Ramos (cell line): ENCODE measurements at regions not wholly inside any gene's neighbourhood (a gene's known extent, or its start where the extent isn't known, plus 50 kb on each side); places are given as distances from the start of the nearest gene placed in this dataset.
"Not testable (repeated sequence)": the region's sequence is repeated elsewhere in the genome, so short reads cannot be mapped to it uniquely, and the experiment has no call there.

Experiments used
- in situ Hi-C: fragments of 300-500 bp; cut with MboI; formaldehyde crosslinking; loops from one replicate; pipeline ENCODE4 v1.14.3; 2022; ENCODE audit warnings: low sequenced_read_pairs; ENCODE audit not compliant: unreplicated experiment

DNA sequence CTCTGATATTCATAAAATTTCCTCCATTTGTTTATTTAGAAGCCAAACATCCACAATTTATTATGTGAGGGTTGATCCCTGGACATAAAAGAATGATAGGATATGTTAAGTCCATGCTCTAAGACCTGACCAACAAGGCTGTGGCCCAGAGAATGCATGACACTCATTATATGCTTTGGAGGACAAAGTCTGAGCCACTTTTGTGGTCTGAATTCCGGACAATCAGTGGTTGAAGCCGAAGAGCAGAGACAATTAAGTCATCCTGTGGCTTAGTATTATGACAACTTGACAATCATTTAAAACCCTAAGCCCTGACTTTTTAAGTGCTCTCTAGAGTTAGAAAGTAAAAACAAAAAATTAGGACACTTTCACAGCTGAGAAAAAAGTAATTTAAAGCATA, 483.3 kb downstream of the PLCL1 start:
- in situ Hi-C loops, result loop anchor here (25.0 kb wide), 1 partner anchor 475 kb away; the partner anchor contains the start of gene PLCL1

DNA sequence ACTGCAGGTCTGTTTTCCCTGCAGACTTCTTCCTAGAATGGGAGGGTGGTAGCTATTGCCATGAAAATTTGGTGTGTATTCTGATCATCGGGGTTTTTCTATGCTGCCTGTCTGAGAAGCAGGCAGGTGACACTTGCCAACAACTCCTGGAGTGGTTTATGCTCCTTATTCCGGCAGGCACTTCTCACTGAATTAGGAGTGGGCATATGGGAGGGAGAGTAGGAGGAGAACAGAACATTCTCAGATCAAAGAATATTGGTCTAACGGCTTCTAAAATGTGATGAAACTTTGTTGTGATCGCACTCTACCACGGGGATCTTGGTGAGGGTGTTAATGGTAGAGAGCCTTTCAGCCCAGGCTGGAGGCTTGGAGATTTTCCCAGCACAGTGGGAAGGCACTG, 480.8 kb downstream of the PLCL1 start:
- in situ Hi-C loops, result loop anchor here (25.0 kb wide), 1 partner anchor 473 kb away; the partner anchor contains the start of gene PLCL1

DNA sequence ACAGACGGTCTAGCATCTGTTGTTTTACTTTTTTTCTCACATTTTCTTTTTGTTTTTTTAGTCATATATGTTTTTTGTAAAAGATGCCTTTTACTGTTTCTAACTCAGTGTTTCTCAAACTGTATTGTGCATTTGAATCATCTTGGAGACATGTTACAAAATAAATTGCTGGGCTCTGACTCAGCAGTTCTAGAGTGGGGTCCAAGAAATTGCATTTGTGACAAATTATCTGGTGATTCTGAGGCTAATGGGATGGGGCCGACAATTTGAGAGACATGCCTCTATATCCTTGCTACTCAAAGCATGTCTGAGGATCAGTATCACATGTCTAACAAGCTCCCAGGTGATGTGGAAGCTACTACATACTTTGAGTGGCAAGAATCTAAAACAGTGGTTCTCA, 478.8 kb downstream of the PLCL1 start:
- in situ Hi-C loops, result loop anchor here (25.0 kb wide), 1 partner anchor 471 kb away; the partner anchor contains the start of gene PLCL1

GRCh38 chr2:198282061-198282460, 477.7 kb downstream of the PLCL1 start:
- in situ Hi-C loops, result loop anchor here (25.0 kb wide), 1 partner anchor 470 kb away; the partner anchor contains the start of gene PLCL1

DNA sequence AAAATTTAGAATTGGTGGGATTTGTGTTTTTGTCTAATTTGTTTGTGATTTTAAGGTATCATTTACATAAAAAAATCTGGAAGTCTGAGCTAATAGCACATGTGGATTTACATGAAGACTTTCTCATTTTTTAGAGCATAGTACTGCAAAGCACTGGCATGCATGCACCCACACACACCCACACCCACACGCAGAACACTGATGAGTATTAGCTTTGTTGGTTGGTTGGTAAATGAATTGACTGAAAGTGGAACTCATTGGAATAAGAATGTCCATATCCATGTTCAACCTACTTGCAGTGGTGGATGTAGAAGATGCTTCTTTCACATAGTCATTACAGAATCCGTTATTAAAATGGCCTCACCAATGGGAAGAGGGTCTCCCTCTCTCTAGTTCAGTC, 475.8 kb downstream of the PLCL1 start:
- in situ Hi-C loops, result loop anchor here (25.0 kb wide), 1 partner anchor 468 kb away; the partner anchor contains the start of gene PLCL1

DNA sequence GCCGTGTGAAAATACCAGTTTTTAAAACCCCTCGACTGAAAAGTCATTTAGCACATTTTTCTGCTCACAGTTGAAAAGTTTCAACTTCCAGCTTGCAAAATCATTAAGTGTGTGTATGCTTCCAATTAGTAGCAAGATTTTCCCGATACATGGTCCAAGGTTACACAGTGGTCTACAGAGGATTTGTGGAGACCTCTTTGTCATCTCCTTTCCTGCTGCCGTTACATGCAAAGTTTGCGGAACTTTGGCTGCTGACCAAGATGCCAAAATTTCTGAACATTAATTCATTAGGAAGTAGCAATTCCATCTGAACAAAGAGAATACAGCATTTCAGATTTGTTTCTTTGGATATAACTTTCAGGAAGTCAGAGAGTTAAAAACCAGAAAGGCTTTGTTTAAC, 474.6 kb downstream of the PLCL1 start:
- in situ Hi-C loops, result loop anchor here (25.0 kb wide), 1 partner anchor 467 kb away; the partner anchor contains the start of gene PLCL1

DNA sequence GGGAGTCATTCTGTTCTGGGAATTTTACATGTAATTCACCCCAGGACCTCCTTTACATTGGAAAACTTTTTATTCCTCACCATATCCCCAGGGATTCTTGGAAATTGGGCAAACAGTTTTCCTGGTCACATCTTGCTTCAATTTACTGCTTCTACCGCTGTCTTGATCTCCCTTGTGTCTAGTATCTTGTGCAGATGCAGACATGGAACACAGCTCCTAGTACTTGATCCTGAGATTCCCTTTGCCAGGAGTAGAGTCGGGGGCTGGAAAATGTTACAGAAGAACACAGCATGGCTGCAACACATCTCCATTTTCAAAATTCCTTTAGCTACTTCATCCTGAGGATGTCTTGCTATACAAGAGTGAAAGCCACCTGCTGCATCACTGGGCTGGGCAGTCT, 472.8 kb downstream of the PLCL1 start:
- in situ Hi-C loops, result loop anchor here (25.0 kb wide), 1 partner anchor 465 kb away; the partner anchor contains the start of gene PLCL1

DNA sequence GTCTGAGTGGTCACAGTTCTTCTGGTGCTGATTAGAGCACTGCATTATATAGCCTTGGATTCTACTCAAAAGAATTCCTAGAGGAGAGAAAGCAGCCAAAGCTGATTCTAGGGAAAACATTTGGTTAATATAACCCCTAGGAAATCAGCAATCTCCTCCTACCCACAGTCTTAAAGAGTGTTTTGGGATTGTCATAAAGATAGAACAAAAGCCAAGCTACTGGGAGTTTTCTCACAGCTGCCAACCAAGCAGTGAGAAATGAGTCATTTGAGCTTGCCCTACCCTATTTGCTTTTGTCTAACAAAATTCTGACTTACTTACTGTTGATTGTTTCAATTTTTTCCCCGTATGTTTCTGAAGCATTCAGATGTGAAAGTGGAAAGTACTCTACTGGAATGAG, 469.3 kb downstream of the PLCL1 start:
- in situ Hi-C loops, result no loop called here

DNA sequence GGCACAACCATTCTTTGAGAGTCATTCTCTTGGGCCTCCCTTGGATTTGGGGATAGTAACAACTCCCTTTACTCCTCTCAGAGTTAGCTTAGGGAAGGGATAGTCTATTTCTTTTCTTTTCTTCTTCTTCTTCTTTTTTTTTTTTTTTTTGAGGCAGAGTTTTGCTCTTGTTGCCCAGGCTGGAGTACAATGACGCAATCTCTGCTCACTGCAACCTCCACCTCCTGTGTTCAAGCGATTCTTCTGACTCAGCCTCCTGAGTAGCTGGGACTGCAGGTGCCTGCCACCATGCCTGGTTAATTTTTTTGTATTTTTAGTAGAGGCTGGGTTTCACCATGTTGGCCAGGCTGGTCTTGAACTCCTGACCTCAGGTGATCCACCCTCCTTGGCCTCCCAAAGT, 465.8 kb downstream of the PLCL1 start:
- in situ Hi-C loops, result not testable (repeated sequence)

DNA sequence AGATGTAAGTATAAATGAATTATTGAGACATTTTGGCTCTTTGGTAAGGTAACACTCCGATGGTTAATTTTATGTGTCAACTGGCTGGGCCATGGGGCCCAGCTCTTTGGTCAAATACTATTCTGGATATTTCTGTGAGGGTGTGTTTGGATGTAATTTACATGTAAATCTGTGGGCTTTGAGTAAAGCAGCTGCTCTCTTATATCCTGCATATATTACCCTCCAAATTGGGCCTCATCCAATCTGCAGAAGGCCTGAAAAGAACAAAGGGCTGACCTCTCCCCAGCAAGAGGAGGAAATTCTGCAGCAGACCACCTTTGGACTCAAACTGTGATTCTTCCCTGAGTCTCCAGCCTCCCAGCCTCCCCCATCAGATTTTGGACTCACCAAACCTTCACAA, 464.1 kb downstream of the PLCL1 start:
- in situ Hi-C loops, result no loop called here

DNA sequence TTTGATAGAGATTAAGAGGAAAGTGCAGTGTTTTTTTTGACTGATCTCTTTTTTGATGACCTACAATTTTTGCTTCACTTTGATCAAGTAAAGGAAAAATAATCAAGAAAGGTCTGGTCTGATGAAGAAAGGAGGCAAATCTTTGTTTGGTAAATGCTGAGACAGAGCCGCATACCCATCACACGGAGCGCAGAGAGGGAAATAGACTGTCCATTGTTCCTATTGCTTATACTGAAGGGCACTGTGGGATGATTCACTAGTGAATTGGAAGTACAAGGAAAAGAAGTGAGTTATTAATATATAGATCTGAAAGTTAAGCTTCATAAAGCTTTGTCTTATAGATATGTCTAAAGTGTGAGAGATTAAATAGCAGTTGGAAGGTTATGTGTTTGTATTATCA, 455.1 kb downstream of the PLCL1 start:
- in situ Hi-C loops, result no loop called here

- in situ Hi-C loops, result no loop called here
Measured at GRCh38 chr2:198254536-198255090, 450.2 kb downstream of the PLCL1 start.

- in situ Hi-C loops, result no loop called here
Measured at GRCh38 chr2:198253995-198254394, 449.6 kb downstream of the PLCL1 start.

DNA sequence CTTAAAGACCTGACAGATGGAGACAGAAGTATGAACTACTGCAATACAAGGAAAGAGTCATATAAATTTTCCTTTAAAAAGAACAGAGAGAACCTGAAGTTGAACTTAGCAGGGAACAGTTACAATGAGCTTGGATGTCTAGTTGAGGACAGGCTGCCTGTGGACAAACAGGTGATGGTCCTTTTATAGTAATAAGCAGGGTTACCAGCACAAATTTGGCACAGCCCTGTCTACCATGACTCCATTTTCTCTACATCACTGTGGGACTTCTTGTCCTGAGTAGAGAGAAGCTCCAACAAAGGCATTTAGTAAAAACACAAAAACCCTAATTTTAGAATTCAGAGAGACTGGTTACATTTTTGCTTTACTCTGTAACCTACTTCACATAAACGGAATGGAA, 448.1 kb downstream of the PLCL1 start:
- in situ Hi-C loops, result no loop called here

DNA sequence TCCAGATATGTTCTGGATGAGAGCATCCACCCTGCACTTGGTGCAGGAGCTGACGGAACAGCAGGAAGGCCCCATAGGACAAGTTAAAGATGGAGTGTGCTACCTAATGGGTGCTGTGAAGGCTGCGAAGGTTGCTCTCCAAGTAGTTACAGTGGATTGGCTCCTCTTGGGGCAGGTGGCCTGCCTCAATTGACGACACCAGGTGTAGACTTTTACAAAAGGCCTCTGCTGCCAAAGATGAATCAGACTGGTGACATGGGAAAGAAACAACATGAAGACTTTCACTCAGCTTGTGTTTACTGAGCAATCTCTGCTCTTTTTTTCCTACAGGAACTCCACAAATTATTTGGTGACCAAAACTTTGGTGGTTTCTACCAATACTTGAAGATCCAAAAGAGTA, 437.7 kb downstream of the PLCL1 start:
- in situ Hi-C loops, result no loop called here

- in situ Hi-C loops, result no loop called here
Measured at GRCh38 chr2:198238429-198238828, 434.0 kb downstream of the PLCL1 start.

- in situ Hi-C loops, result no loop called here
Measured at GRCh38 chr2:198236338-198236737, 431.9 kb downstream of the PLCL1 start.

- in situ Hi-C loops, result no loop called here
Measured at GRCh38 chr2:198232281-198232680, 427.9 kb downstream of the PLCL1 start.

- in situ Hi-C loops, result no loop called here
Measured at GRCh38 chr2:198231562-198231961, 427.2 kb downstream of the PLCL1 start.

DNA sequence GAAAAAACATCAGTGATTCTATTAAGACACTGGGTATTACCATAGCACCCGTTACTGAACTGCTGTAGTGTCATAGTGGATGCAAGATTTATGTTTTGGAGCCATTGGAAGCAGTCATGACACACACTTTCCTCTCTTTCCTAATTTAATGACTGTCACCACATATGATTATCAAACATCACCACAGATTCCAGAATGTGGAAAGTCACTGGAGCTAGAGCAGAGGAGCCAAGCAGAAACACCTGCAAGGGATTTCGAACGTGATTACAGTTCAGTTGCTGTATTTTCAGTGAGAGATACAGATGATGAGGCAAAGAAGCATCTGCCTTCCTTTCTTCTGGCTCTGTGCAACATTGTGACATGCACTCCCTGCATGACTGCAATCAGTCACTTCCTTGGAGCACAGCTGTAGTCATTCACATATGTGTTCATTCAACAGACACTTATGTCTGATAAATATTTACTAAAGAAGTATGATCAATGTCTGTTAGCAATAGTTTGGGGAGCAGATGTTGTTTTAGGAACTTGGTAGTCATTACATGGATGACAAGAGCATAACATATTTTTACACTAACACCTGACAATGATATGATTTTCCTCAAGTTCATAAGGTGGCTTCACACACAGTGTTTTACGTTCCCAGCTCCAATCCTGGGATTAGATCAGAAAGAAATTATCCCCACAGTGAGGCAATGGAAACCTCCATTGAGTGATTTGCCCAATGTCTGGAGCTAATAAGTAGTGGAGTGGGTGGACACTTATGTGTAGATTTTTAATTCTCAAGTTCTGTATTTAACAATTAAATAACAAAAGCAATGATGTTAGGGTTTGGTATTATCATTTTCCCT, 416.6 kb downstream of the PLCL1 start:
- in situ Hi-C loops, result no loop called here

DNA sequence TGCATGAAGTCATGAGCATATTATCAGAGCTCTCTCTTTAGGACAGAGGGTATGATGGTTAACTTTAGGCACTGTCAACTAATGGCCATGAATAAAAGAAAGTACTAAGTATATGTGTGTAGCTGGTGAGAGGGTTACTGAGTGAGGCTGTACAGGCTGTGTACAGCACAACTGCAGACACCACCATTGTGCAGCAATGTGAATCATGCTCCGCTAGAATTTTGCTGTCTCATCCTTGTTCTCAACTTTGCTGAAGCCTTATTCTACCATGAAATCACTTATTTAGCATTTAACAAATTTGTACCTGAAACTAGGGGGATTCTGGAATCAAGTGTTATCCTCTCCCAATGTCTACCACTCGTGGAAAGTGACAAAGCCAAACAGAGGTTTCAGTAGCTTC, 414.9 kb downstream of the PLCL1 start:
- in situ Hi-C loops, result no loop called here
